NT2/D1 (cell line): ENCODE measurements at regions not wholly inside any gene's neighbourhood (a gene's known extent, or its start where the extent isn't known, plus 50 kb on each side); places are given as distances from the start of the nearest gene placed in this dataset.

Experiments used
- DNase-seq: peaks from one replicate; pipeline ENCODE4 v3.0.0-alpha.2; 2011; ENCODE audit warnings: low read depth, low spot score
- H3K27me3 ChIP-seq: 2 replicates; pipeline ENCODE4 v1.6.0; 2011; ENCODE audit warnings: mild to moderate bottlenecking; ENCODE audit not compliant: insufficient read length, insufficient read depth
- H3K36me3 ChIP-seq: 2 replicates; pipeline ENCODE4 v1.6.1; 2011; ENCODE audit warnings: mild to moderate bottlenecking, low read length, mixed read lengths; ENCODE audit not compliant: insufficient read depth, insufficient read length
- H3K4me1 ChIP-seq: 2 replicates; pipeline ENCODE4 v1.5.1; 2011; ENCODE audit not compliant: insufficient read depth, insufficient read length
- H3K4me3 ChIP-seq: 2 replicates; pipeline ENCODE4 v1.5.1; 2011; ENCODE audit warnings: low read depth; ENCODE audit not compliant: insufficient read length
- H3K9ac ChIP-seq: 2 replicates; pipeline ENCODE4 v1.6.0; 2011; ENCODE audit warnings: low read depth; ENCODE audit not compliant: insufficient read length
- H3K9me3 ChIP-seq: 2 replicates; pipeline ENCODE4 v1.5.1; 2011; ENCODE audit warnings: mild to moderate bottlenecking, low read length; ENCODE audit not compliant: insufficient read depth
- SUZ12 ChIP-seq: IDR thresholded peaks from 2 replicates; pipeline ENCODE4 v1.6.1; 2011; ENCODE audit not compliant: insufficient read length, insufficient read depth; ENCODE audit errors: extremely low read depth
- YY1 ChIP-seq: IDR thresholded peaks from 2 replicates; pipeline ENCODE4 v1.6.1; 2011; ENCODE audit not compliant: insufficient read length, insufficient read depth
- ZNF274 ChIP-seq: IDR thresholded peaks from 2 replicates; pipeline ENCODE4 v1.6.1; 2011; ENCODE audit warnings: mild to moderate bottlenecking, low read depth, low read length

GRCh38 chr4:117203231-117203630 lies 117.9 kb upstream of the TRAM1L1 start:
- Histone ChIP-seq H3K36me3 (no peaks in the 10 kb centered on the region), H3K4me1 (no peaks in the 10 kb centered on the region), H3K27me3 (no peaks in the 10 kb centered on the region), H3K9me3 (no peaks in the 10 kb centered on the region), H3K9ac (no peak overlapping the region), H3K4me3 (no peak overlapping the region)
- TF ChIP-seq ZNF274 (no peak), SUZ12 (no peak), YY1 (no peak)
- DNase-seq: no peak

GRCh38 chr4:117210551-117210950 lies 125.2 kb upstream of the TRAM1L1 start:
- Histone ChIP-seq H3K9ac (no peak overlapping the region), H3K36me3 (no peaks in the 10 kb centered on the region), H3K4me1 (no peaks in the 10 kb centered on the region), H3K27me3 (no peaks in the 10 kb centered on the region), H3K4me3 (no peak overlapping the region), H3K9me3 (no peaks in the 10 kb centered on the region)
- DNase-seq: no peak
- no peak for TF ChIP-seq ZNF274

- Histone ChIP-seq H3K4me1 (no peaks in the 10 kb centered on the region), H3K4me3 (no peak overlapping the region), H3K9me3 (no peaks in the 10 kb centered on the region; the same call in 1 of the 2 replicates), H3K36me3 (no peaks in the 10 kb centered on the region), H3K27me3 (no peaks in the 10 kb centered on the region), H3K9ac (no peak overlapping the region)
- TF ChIP-seq YY1: no peak
- no peak for TF ChIP-seq ZNF274
- TF ChIP-seq SUZ12: no peak
- DNase-seq: no peak
These were observed 138.9 kb upstream of the TRAM1L1 start for GRCh38 chr4:117224256-117224655.

GRCh38 chr4:117225471-117225870 lies 140.1 kb upstream of the TRAM1L1 start:
- H3K9ac ChIP-seq: no peak overlapping the region
- H3K4me3 ChIP-seq: no peak overlapping the region
- no peaks in the 10 kb centered on the region for H3K27me3 ChIP-seq
- TF ChIP-seq YY1 (no peak), SUZ12 (no peak), ZNF274 (no peak)
- no peaks in the 10 kb centered on the region for H3K36me3 ChIP-seq
- no peaks in the 10 kb centered on the region for H3K4me1 ChIP-seq
- no peak for DNase-seq
- H3K9me3 ChIP-seq: no peaks in the 10 kb centered on the region; the same call in 1 of the 2 replicates

- no peaks in the 10 kb centered on the region for H3K27me3 ChIP-seq
- H3K4me1 ChIP-seq: no peaks in the 10 kb centered on the region
- DNase-seq: no peak
- no peaks in the 10 kb centered on the region for H3K36me3 ChIP-seq
- H3K9ac ChIP-seq: no peak overlapping the region
- H3K9me3 ChIP-seq: no peaks in the 10 kb centered on the region
- TF ChIP-seq YY1 (no peak), SUZ12 (no peak), ZNF274 (no peak)
- H3K4me3 ChIP-seq: no peak overlapping the region
These were observed 142.5 kb upstream of the TRAM1L1 start for GRCh38 chr4:117227925-117228324.

GRCh38 chr4:117239434-117239833 lies 154.1 kb upstream of the TRAM1L1 start:
- H3K9ac ChIP-seq: no peak overlapping the region
- no peak for TF ChIP-seq SUZ12
- no peaks in the 10 kb centered on the region for H3K27me3 ChIP-seq
- H3K36me3 ChIP-seq: no peaks in the 10 kb centered on the region
- peaks cover 5% of the 10 kb centered on the region; the same call in 1 of the 2 replicates for H3K9me3 ChIP-seq
- no peak overlapping the region for H3K4me3 ChIP-seq
- DNase-seq: no peak
- H3K4me1 ChIP-seq: no peaks in the 10 kb centered on the region

GRCh38 chr4:117249333-117249732 lies 164.0 kb upstream of the TRAM1L1 start:
- Histone ChIP-seq H3K36me3 (no peaks in the 10 kb centered on the region), H3K9ac (no peak overlapping the region), H3K27me3 (no peaks in the 10 kb centered on the region), H3K4me3 (no peak overlapping the region), H3K9me3 (no peaks in the 10 kb centered on the region), H3K4me1 (no peaks in the 10 kb centered on the region)
- no peak for DNase-seq
- TF ChIP-seq ZNF274 (no peak), YY1 (no peak), SUZ12 (no peak)

- no peaks in the 10 kb centered on the region for H3K27me3 ChIP-seq
- H3K9me3 ChIP-seq: no peaks in the 10 kb centered on the region
- H3K4me1 ChIP-seq: no peaks in the 10 kb centered on the region
- DNase-seq: no peak
- no peak overlapping the region for H3K9ac ChIP-seq
- H3K36me3 ChIP-seq: no peaks in the 10 kb centered on the region
- no peak overlapping the region for H3K4me3 ChIP-seq
- TF ChIP-seq ZNF274: no peak
- TF ChIP-seq YY1: no peak
- no peak for TF ChIP-seq SUZ12
These were observed 178.7 kb upstream of the TRAM1L1 start for GRCh38 chr4:117264072-117264471.
